CD4-positive, alpha-beta T cell treated with Interleukin-4 for 4 hours (primary cell): ENCODE measurements at regions not wholly inside any gene's neighbourhood (a gene's known extent, or its start where the extent isn't known, plus 50 kb on each side); places are given as distances from the start of the nearest gene placed in this dataset.

Experiments
- DNase-seq: peaks from one replicate; pipeline ENCODE4 v3.0.0-alpha.2; 2020

GRCh38 chr2:145593280-145593679 is 1073.4 kb upstream of the ZEB2 start:
- DNase-seq: no peak

- no peak for DNase-seq
These were observed 1072.4 kb upstream of the ZEB2 start for GRCh38 chr2:145592361-145592760.

- no peak for DNase-seq
These were observed 1071.3 kb upstream of the ZEB2 start for GRCh38 chr2:145591109-145591809.

- no peak for DNase-seq
These were observed 1068.0 kb upstream of the ZEB2 start for GRCh38 chr2:145587922-145588321.

GRCh38 chr2:145584353-145584752 is 1064.4 kb upstream of the ZEB2 start:
- DNase-seq: no peak

- DNase-seq: no peak
These were observed 1053.7 kb upstream of the ZEB2 start for GRCh38 chr2:145573608-145574007.

GRCh38 chr2:145572238-145572637 is 1052.3 kb upstream of the ZEB2 start:
- DNase-seq: no peak

GRCh38 chr2:145569108-145569507 is 1049.2 kb upstream of the ZEB2 start:
- DNase-seq: no peak

- DNase-seq: no peak
These were observed 1044.1 kb upstream of the ZEB2 start for GRCh38 chr2:145563741-145564615.

- DNase-seq: no peak
These were observed 1041.2 kb upstream of the ZEB2 start for GRCh38 chr2:145561152-145561551.

GRCh38 chr2:145558617-145559350 is 1038.9 kb upstream of the ZEB2 start:
- DNase-seq: no peak

- DNase-seq: no peak
These were observed 1035.4 kb upstream of the ZEB2 start for GRCh38 chr2:145555360-145555759.

- DNase-seq: no peak
These were observed 1031.8 kb upstream of the ZEB2 start for GRCh38 chr2:145551686-145552085.

- no peak for DNase-seq
These were observed 1028.6 kb upstream of the ZEB2 start for GRCh38 chr2:145548479-145548878.

- DNase-seq: no peak
These were observed 1027.7 kb upstream of the ZEB2 start for GRCh38 chr2:145547620-145548019.

- DNase-seq: no peak
These were observed 1026.2 kb upstream of the ZEB2 start for GRCh38 chr2:145546091-145546490.

- DNase-seq: no peak
These were observed 1023.9 kb upstream of the ZEB2 start for GRCh38 chr2:145543856-145544255.

GRCh38 chr2:145543155-145543554 is 1023.2 kb upstream of the ZEB2 start:
- no peak for DNase-seq

GRCh38 chr2:145541028-145541427 is 1021.1 kb upstream of the ZEB2 start:
- DNase-seq: no peak

- DNase-seq: no peak
These were observed 1018.9 kb upstream of the ZEB2 start for GRCh38 chr2:145538661-145539350.

- DNase-seq: no peak
These were observed 1010.7 kb upstream of the ZEB2 start for GRCh38 chr2:145530653-145531052.

- DNase-seq: no peak
These were observed 1004.9 kb upstream of the ZEB2 start for GRCh38 chr2:145524836-145525235.

GRCh38 chr2:145524303-145524702 is 1004.4 kb upstream of the ZEB2 start:
- DNase-seq: no peak
